Vagina (tissue), 2 donors: ENCODE measurements at regions not wholly inside any gene's neighbourhood (a gene's known extent, or its start where the extent isn't known, plus 50 kb on each side); places are given as distances from the start of the nearest gene placed in this dataset.
"Not testable (repeated sequence)": the region's sequence is repeated elsewhere in the genome, so short reads cannot be mapped to it uniquely, and the experiment has no call there.

ENCODE experiments used
- DNase-seq, 2 donors: peaks; one replicate each; pipeline ENCODE4 v3.0.0-alpha.2; 2017; ENCODE audit errors: extremely low spot score in 2 of 2
- H3K27ac ChIP-seq: fragments of 200-600 bp; sonication (generic); one replicate; pipeline ENCODE4 v1.5.1; 2019
- H3K27me3 ChIP-seq: fragments of 200-600 bp; sonication (generic); one replicate; pipeline ENCODE4 v1.5.1; 2019
- H3K36me3 ChIP-seq, 2 donors: fragments of 200-600 bp; sonication (generic); one replicate each; pipeline ENCODE4 v1.5.1; 2017 to 2019
- H3K4me1 ChIP-seq: fragments of 200-600 bp; sonication (generic); one replicate; pipeline ENCODE4 v1.5.1; 2019
- H3K4me3 ChIP-seq, 2 donors: fragments of 200-600 bp; sonication (generic); 1 replicate in 1 of 2; 2 replicates in 1 of 2; pipeline ENCODE4 v1.5.1; 2016 to 2019
- H3K9me3 ChIP-seq: fragments of 200-600 bp; sonication (generic); one replicate; pipeline ENCODE4 v1.5.1; 2019
- CTCF ChIP-seq, 3 experiments: fragments of 450-650 bp in 2 of 3; fragments of 200-600 bp in 1 of 3; sonication (generic) in 1 of 3; IDR thresholded peaks; one replicate each; pipeline ENCODE4 v1.5.1; 2017 to 2019; ENCODE audit warnings: antibody characterized with exemption in 3 of 3, mild to moderate bottlenecking in 2 of 3, moderate library complexity in 2 of 3
- POLR2A ChIP-seq, 2 donors: fragments of 450-650 bp; IDR thresholded peaks; one replicate each; pipeline ENCODE4 v1.6.1; 2017; ENCODE audit warnings: antibody characterized with exemption in 2 of 2, mild to moderate bottlenecking in 2 of 2, moderate library complexity in 2 of 2
- POLR2AphosphoS5 ChIP-seq, 2 donors: sonication (generic); formaldehyde crosslinking; IDR thresholded peaks; one replicate each; pipeline ENCODE4 v1.9.0; 2017; ENCODE audit warnings: antibody characterized with exemption in 2 of 2, mild to moderate bottlenecking in 2 of 2, low read depth in 1 of 2; ENCODE audit not compliant: insufficient read depth in 1 of 2
- intact Hi-C: fragments of 100-400 bp; cut with DNase I; formaldehyde crosslinking; loops from one replicate; pipeline ENCODE4 v1.15.1; 2023

- no peaks in the 10 kb centered on the region for H3K36me3 ChIP-seq
- no peaks in the 10 kb centered on the region for H3K4me1 ChIP-seq
- intact Hi-C loops, result no loop called here
- no peaks in the 10 kb centered on the region for H3K9me3 ChIP-seq
- no peak overlapping the region for H3K4me3 ChIP-seq
- no peak for TF ChIP-seq CTCF (IDR thresholded peaks at IDR 0.05)
- no peak for TF ChIP-seq POLR2A (IDR thresholded peaks at IDR 0.05)
- no peak for TF ChIP-seq POLR2AphosphoS5 (IDR thresholded peaks at IDR 0.05; ENCODE audit: insufficient read depth in 1 of 2, low read depth in 1 of 2)
- no peaks in the 10 kb centered on the region for H3K27me3 ChIP-seq
- no peak overlapping the region for H3K27ac ChIP-seq
- DNase-seq, result no peak
Measured at GRCh38 chr3:154872696-154873095, 207.4 kb upstream of the MME start.

GRCh38 chr3:154872074-154872473, 208.0 kb upstream of the MME start:
- H3K36me3 ChIP-seq, result no peaks in the 10 kb centered on the region
- no peaks in the 10 kb centered on the region for H3K4me1 ChIP-seq
- no peak for DNase-seq
- no peaks in the 10 kb centered on the region for H3K9me3 ChIP-seq
- intact Hi-C loops, result no loop called here
- no peaks in the 10 kb centered on the region for H3K27me3 ChIP-seq
- H3K27ac ChIP-seq, result no peak overlapping the region
- H3K4me3 ChIP-seq, result no peak overlapping the region
- TF ChIP-seq POLR2A (IDR thresholded peaks at IDR 0.05) (no peak), CTCF (IDR thresholded peaks at IDR 0.05) (no peak), POLR2AphosphoS5 (IDR thresholded peaks at IDR 0.05; ENCODE audit: insufficient read depth in 1 of 2, low read depth in 1 of 2) (no peak)

GRCh38 chr3:154864947-154865346, 215.2 kb upstream of the MME start:
- H3K36me3 ChIP-seq, result no peaks in the 10 kb centered on the region
- H3K9me3 ChIP-seq, result no peaks in the 10 kb centered on the region
- H3K4me1 ChIP-seq, result no peaks in the 10 kb centered on the region
- intact Hi-C loops, result loop anchor here (10.0 kb wide), 1 partner anchor 150 kb away; no protein-coding TSS in a partner anchor
- H3K27me3 ChIP-seq, result no peaks in the 10 kb centered on the region
- TF ChIP-seq CTCF (IDR thresholded peaks at IDR 0.05) (no peak), POLR2A (IDR thresholded peaks at IDR 0.05) (no peak), POLR2AphosphoS5 (IDR thresholded peaks at IDR 0.05; ENCODE audit: insufficient read depth in 1 of 2, low read depth in 1 of 2) (no peak)
- no peak overlapping the region for H3K27ac ChIP-seq
- no peak for DNase-seq
- H3K4me3 ChIP-seq, result no peak overlapping the region

GRCh38 chr3:154862265-154862664, 217.9 kb upstream of the MME start:
- Histone ChIP-seq H3K4me1 (no peaks in the 10 kb centered on the region), H3K4me3 (no peak overlapping the region), H3K9me3 (no peaks in the 10 kb centered on the region), H3K27me3 (no peaks in the 10 kb centered on the region), H3K36me3 (no peaks in the 10 kb centered on the region), H3K27ac (no peak overlapping the region)
- no peak for DNase-seq
- intact Hi-C loops, result loop anchor here (10.0 kb wide), 1 partner anchor 147 kb away; no protein-coding TSS in a partner anchor
- TF ChIP-seq POLR2AphosphoS5 (IDR thresholded peaks at IDR 0.05; ENCODE audit: insufficient read depth in 1 of 2, low read depth in 1 of 2), result no peak
- TF ChIP-seq POLR2A (IDR thresholded peaks at IDR 0.05), result no peak
- no peak for TF ChIP-seq CTCF (IDR thresholded peaks at IDR 0.05)

GRCh38 chr3:154852998-154853397, 227.1 kb upstream of the MME start:
- H3K27me3 ChIP-seq, H3K4me3 ChIP-seq, H3K36me3 ChIP-seq, H3K4me1 ChIP-seq, intact Hi-C loops, H3K27ac ChIP-seq, H3K9me3 ChIP-seq, DNase-seq: not testable (repeated sequence)

- Histone ChIP-seq H3K4me3 (no peak overlapping the region), H3K36me3 (no peaks in the 10 kb centered on the region), H3K9me3 (no peaks in the 10 kb centered on the region), H3K27ac (no peak overlapping the region), H3K27me3 (no peaks in the 10 kb centered on the region), H3K4me1 (no peaks in the 10 kb centered on the region)
- DNase-seq, result no peak
- TF ChIP-seq POLR2A (IDR thresholded peaks at IDR 0.05) (no peak), CTCF (IDR thresholded peaks at IDR 0.05) (no peak), POLR2AphosphoS5 (IDR thresholded peaks at IDR 0.05; ENCODE audit: insufficient read depth in 1 of 2, low read depth in 1 of 2) (no peak)
- intact Hi-C loops, result no loop called here
Measured at GRCh38 chr3:154852515-154852914, 227.6 kb upstream of the MME start.
